HG03066 (cell line): ENCODE measurements at regions not wholly inside any gene's neighbourhood (a gene's known extent, or its start where the extent isn't known, plus 50 kb on each side); places are given as distances from the start of the nearest gene placed in this dataset.
"Not testable (repeated sequence)": the region's sequence is repeated elsewhere in the genome, so short reads cannot be mapped to it uniquely, and the experiment has no call there.

Source experiments
- ATAC-seq: cut with Tn5 transposase; IDR thresholded peaks from one replicate; pipeline ENCODE4 v1.9.1; 2021; ENCODE audit warnings: low read depth; ENCODE audit not compliant: unreplicated experiment

DNA sequence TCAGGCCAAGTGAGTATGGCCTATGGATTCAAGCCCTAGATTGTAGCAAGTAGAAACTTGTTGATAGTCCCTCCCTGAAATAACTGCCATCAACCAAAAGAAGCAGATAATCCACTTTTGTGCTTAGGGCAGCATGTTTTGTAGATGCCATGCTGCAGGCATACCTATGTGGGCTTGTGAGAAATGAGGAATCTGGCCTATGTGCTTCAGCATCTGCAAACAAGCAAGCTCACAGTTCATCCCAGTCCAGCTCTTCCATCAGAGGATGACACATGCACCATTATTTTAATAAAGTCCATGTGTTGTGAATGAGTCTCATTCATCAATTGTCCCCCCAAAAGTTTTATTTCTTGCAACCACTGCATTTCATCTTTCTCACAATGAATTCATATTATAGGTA lies 421.9 kb upstream of the DIPK2B start:
- ATAC-seq = no peak

DNA sequence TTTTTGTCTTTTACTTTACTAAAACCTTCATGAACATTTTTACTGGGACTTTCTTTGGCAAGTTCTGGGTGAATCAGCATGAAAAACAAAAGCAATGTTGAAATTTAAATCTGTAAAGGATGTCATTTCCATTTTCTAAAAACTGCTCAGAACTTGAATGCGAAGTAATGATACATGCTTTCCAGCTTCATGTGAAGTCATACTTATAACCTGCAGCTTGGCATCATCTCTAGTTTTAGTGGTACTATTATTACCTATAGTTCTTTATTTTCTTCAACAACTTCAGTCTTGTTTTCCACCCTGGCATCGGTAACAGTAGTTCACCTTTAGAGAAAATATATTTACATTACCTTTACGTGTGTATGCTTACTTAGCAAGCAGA lies 421.4 kb upstream of the DIPK2B start:
- no peak for ATAC-seq

DNA sequence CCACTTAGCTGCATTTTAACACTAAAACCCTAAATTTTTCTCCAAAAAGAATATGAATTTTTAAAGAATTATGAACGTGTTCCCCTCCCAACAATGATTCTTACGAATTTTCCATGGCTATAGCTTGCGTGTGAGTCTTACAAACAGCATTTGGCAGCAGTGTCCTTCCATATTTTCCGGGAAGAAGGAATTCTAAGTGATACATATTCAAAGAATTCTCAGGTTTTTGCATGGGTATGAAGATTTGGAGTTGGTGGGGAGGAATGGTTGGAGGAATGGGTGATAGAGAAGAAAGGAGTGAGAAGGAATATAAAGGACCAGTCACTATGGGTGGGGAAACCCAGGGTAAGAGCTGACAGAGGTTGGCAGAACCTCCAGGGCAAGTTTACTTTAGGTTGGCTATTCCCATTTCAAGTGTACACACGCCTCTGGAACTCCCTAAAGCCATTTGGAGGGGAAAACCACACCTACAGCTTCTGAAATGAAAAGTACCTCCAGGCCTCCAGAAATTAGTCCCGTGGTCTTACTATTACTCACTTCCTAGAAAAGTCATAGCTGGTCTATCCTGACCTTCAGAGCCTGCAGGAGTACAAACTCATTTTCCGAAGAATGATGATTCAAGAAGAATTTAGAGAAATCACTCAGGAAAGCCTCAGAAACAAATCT lies 420.8 kb upstream of the DIPK2B start:
- no peak for ATAC-seq

DNA sequence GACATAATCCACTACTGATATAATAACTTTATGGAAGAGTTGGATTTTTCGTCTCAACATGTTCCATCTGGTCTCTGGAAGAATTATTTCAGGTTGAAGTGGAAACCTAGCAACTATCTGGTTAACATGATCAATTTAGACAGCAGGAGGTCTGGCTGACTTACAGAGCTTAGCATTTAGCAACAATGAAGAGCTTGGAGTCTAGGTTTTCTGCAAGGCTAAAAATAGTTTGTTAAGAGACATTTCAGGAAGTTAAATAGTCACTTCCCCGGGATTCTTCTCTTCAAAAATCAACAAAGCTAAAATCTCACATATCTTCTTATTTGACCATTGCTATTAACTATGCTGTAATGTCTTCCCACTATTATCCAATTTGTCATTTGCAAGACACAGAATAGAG lies 418.6 kb upstream of the DIPK2B start:
- no peak for ATAC-seq

DNA sequence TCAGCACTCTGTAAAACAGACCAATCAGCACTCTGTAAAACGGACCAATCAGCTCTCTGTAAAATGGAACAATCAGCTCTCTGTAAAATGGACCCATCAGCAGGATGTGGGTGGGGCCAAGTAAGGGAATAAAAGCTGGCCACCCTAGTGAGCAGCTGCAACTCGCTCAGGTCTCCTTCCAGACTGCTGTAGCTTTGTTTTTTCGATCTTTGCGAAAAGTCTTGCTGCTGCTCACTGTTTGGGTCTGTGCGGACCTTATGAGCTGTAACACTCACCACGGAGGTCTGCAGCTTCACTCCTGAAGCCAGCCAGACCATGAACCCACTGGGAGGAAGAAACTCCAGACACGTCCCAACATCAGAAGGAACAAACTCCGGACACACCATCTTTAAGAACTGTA lies 414.9 kb upstream of the DIPK2B start:
- ATAC-seq = not testable (repeated sequence)

DNA sequence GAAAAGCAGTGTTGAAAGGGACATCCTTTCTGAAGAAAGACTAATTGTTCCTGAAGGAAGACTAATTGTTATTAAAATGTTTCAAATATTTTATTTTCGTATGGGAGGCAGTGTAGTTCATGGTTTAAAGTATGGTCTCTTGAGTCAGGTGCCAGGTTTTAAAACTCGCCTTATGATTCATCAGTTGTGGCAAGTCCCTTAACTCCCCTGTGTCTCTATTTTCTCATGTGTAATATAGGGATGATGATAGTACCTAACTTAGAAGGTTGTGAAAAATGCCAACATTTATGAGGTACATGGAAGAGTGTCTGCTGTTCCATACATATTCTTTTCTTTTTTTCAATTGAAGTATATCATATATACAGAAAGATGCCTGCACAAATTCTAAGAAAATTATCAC lies 414.2 kb upstream of the DIPK2B start:
- ATAC-seq = no peak

DNA sequence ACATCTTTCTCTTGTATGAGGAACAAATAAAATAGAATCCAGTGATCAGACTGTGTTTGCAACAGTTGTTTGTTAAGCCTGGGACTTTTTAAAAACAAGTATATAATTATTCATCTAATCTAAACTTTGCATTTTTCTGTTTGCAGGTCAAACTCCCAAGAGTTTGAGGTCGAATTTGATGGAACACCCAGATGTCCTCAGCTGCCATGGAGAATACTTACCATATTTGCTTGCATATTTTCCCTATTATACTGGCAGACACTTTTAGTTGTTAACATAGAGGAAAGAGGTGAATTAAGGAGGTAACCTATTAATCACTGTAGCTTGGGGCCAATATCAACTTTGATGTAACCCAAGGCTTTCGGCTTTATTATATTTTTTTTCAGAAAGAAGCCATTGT lies 401.5 kb upstream of the DIPK2B start:
- ATAC-seq = no peak

DNA sequence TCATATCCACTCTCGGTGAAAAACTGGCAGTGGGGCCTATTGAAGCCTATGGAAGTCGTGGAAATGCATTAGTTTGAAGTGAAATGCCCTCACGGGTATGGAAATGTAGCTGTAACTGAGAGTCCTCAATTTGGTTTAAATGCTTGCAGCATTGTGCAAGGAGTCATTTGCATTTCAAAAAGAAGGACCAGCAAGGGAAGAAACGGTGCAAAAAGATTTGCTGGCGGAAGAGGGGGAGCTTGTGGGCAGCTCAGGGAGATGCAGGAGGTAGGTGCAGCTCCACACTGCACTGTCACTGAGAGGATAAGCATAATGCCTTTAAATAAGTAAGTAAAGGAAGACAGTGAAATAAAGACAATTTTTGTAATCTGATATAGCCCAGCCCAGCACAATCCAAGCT lies 400.4 kb upstream of the DIPK2B start:
- ATAC-seq = no peak

DNA sequence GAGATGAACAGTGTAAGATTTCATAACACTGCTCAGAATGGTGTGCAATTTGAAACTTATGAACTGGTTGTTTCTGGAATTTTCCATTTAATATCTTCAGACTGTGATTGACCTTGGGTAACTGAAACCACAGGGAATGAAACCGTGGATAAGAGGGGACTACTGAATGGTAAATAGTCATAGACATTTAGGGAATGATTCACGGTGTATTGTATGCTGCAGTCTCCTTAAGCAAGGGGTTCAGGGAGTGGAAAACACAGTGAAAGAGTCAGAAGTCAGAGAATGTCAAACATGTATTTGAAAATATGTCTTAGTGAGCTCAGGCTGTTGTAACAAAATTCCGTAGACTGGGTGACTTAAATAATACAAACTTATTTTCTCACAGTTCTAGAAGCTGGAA lies 398.2 kb upstream of the DIPK2B start:
- ATAC-seq = no peak

DNA sequence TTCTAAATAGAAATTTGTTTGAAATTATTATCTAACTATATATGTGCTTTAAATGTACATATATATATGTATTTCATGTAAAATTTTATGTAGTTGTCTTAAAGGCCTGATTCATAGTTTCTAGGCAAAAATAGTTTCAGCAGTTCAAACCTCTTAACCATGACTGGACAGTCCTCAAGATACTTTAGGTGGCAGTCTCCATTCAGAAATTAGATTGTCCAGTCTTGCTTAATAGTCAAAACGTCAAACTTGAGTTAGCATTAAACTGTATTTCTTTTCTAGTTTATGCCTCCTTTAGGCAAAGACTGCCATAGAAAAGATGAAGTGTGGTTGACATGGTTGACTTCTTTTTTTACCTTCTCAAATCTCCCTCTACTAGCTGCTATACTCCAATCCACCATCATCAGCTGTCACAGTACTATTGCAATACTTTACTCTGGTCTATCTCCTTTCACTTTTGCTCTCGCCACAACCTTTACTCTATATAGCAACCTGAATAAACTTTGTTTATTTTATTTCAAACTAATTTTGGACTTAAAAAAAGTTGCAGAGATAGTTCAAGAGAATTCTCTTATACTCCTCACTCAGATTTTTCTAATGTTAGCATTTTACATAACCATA lies 395.6 kb upstream of the DIPK2B start:
- ATAC-seq = no peak

DNA sequence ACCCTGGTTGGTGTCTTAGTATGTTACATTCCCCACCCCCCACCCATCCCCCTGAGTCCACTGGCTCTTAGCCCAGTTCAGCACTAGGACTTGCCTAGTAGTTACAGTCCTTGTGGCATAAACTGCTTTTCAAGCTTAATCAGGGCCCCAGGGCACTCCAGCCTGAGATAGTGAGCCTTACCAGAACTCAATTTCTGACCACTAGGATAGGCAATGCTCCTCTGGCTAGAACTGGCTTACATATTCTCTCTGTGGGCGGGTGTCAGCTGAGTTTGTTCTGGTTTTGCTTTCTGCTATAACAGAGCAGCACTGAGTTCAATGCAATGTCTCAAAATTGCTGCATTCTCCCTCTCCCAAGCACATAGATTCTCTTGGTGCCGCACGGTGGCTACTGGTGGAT lies 391.4 kb upstream of the DIPK2B start:
- no peak for ATAC-seq

DNA sequence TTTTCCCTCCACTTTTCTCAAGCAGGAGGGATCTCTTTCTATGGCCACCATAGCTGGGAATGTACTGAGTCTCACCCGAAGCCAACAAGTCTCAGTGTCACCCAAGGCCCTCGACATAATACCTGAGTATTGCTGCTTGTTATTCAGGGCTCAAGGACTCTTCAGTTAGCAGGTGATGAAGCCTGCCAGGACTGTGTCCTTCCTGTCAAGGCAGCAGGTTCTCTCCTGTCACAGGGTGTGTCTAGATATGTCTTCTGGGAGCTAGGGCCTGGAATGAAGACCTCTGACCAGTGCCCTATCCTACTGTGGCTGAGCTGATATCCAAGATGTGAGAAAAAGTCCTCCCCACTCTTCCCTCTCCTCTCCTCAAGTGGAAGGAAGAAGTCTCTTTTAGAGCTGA lies 391.0 kb upstream of the DIPK2B start:
- no peak for ATAC-seq

DNA sequence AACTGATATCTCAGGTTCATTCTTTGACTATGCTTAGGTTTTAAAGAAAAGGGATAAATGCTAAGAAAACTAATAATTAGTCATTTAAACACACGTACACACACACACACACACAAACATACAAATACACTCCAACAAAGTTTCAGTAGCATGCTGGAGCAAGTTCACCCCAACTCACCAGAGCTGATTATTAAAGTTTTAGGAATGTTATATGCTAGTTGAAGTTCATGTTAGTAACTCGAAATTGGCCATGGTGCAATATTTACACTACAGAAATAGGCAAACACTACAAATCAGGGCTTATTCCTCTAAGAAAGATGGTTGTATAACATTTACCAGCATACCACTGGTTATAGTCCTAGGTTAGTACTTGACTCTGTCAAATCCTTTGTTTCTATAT lies 384.0 kb upstream of the DIPK2B start:
- ATAC-seq = no peak

DNA sequence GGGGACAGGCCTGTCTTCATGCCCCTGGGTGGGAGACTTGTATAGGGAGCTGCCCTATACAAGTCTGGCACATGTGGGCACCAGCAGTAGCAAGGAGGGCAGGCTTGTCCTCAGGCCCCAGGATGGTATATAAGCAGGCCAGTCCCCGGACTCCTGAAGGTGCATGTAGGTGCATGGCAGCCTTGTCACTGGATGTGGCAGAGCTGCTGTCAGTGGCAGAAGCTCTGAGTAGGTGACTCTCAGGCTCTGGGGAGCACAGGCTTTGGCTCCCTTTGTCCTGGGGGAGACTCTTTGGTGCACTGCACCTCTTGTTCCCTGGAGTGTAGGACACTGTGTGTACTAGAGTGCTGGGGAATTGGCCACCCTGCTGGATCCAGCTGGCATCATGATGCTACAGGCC lies 376.7 kb upstream of the DIPK2B start:
- no peak for ATAC-seq

DNA sequence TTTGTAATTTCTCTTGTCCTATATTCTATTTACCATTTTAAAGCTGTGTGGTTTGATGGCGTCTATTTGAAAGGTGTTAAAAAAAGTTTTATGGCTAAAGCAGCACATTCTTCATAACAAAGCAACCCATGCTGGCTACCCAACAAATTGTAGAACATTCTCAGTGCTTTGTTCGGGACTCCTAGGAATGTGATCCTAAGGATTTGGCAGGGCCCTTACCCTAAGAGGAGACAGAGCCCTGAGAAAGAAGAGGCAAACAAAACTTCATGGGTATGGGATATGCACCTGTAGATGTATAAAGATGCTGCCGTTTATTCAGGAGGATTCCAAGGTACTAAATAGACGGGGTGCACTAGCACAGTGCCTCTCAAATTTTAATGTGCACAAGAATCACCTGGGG lies 370.8 kb upstream of the DIPK2B start:
- ATAC-seq = no peak

DNA sequence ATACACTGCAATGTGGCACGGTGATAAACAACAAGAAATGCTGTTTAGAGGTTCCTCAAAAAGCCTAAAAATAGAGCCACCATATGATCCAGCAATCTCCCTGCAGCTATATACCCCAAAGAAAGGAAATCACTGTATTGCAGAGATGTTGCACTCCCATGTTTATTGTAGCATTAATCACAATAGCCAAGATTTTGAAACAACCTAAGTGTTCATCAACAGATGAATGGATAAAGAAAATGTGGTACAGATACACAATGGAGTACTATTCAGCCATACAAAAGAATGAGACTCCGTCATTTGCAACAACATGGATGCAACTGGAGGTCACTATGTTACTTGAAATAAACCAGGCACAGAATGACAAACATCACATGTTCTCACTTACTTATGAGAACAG lies 365.8 kb upstream of the DIPK2B start:
- no peak for ATAC-seq

DNA sequence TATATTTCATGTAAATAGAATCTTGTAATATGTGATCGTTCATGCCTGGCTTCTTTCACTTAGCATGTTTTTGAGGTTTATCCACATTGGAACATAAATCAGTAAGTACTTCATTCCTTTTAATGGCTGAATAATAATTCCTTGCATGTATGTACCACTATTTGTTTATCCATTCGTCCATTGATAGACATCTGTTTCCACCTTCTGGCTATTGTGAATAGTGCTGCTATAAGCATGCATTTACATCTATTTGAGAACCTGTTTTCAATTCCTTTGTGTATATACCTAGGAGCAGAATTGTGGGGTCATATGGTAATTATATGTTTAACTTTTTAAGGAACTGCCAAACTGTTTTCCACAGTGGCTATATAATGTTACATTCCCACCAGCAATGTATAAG lies 356.7 kb upstream of the DIPK2B start:
- no peak for ATAC-seq

DNA sequence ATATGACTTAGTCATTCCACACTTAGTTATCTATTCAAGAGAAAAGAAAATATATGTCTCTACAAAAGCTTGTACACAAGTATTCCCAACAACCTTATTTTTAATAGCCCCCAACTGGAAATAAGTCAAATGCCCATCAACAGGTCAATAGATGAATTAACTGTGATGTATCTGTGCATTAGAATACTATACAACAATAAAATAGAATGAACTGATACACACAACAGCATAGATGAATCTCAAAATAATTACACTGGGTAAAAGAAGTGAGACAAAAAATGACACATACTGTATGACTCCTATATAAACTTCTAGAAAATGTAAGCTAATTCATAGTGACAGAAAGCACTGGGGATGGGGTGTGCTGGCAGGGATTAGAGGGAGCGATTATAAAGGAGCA lies 354.1 kb upstream of the DIPK2B start:
- ATAC-seq = no peak

DNA sequence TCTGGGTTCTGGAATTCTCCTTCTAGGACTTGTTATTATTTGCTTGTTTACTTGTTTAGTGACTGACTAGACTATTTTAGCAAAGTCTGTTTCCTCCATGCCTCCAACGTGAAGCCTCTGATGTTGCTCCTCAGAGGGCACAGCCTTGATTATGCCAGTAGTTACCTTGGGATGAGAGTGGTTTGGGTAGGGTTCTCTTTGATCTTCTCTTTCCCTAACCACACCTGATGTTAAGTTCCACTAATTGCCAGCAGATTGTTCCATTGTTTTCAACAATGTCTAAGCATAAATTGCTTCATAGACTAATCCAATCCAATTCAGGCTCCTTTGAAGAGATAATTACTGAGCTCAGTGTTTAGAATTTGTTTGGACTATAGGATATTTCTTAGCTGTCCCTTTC lies 352.7 kb upstream of the DIPK2B start:
- no peak for ATAC-seq

DNA sequence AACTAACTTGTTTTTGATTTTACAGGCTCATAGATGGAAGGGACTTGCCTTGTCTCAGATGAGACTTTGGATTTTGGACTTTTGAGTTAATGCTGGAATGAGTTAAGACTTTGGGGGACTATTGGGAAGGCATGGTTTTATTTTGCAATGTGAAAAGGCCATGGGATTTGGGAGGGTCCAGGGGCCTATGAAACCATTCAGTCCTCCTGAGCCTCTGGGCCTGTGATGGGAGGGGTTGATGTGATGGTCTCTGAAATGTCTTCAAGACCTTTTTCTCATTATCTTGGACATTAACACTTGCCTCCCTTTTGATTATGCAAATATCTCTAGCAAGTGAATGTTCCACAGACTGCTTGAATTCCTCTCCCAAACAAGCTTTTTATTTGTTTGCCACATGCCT lies 346.0 kb upstream of the DIPK2B start:
- ATAC-seq = not testable (repeated sequence)

DNA sequence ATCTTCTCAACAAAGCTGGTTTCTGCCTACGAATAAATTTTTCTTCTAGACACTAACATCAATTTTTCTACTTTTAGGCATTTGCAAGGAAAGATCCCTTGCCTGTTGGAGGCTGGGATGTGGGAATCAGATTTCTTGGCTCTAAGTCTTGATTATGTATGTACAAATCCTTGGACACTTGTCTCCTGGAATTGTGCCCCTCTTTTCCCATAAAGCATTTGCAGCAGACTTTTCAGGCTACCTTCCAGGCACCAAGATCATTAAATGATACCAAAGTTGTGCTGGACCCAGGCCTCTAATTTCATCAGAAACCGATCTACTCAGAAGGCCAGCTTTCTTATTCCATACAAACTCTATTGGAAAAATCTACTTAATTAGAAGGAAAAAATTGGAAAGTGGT lies 339.5 kb upstream of the DIPK2B start:
- no peak for ATAC-seq

DNA sequence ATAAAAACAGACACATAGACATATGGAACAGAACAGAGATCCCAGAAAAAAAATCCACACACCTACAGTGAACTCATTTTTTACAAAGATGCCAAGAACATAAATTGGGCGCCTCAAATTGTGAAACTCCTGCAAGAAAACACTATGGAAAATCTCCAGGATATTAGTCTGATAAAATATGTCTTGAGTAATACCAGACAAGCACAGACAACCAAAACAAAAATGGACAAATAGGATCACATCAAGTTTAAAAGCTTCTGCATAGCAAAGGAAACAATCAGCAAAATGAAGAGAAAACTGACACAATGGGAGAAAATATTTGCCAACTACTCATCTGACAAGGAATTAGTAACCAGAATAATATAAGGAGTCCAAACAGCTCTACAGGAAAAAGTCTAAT lies 337.3 kb upstream of the DIPK2B start:
- no peak for ATAC-seq

DNA sequence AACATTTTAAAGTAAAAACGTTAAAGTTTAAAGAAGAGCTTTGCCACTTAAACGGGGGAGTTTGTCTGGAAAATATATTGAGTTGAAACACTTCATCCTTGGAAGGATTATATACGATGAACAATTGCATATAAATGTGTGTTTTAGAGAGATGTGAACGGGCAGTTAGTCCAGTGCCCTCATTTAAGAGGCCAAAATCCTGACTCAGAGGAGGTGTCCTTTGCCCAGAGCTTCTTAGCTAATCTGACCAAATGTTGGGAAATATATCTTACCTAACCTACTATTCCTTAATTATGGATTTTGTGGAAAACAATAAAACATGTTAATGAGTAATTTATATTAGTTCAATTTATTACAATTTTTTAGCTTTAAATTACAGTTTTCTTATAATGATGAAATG lies 327.2 kb upstream of the DIPK2B start:
- ATAC-seq = no peak
